ENCODE measurements at regions not wholly inside any gene's neighbourhood (a gene's known extent, or its start where the extent isn't known, plus 50 kb on each side); places are given as distances from the start of the nearest gene placed in this dataset.

- no peak for TF ChIP-seq REST (IDR thresholded peaks at IDR 0.05; ENCODE audit: insufficient read depth in 1 of 2, low read depth in 2 of 2, low read length in 1 of 2)
- no peak for TF ChIP-seq CTCF (IDR thresholded peaks at IDR 0.05)
- no peak for TF ChIP-seq POLR2AphosphoS5 (IDR thresholded peaks at IDR 0.05; ENCODE audit: low read depth, low read length)
- TF ChIP-seq TCF7L2 (IDR thresholded peaks at IDR 0.05; ENCODE audit: low read depth, low read length) = no peak
Observed at GRCh38 chr16:79366635-79367034, 233.9 kb downstream of the MAF start.
